Choroid plexus epithelial cell (primary cell): ENCODE measurements at regions not wholly inside any gene's neighbourhood (a gene's known extent, or its start where the extent isn't known, plus 50 kb on each side); places are given as distances from the start of the nearest gene placed in this dataset.

Experiments used
- DNase-seq: peaks from one replicate; pipeline ENCODE4 v3.0.0-alpha.2; 2010; ENCODE audit warnings: low read depth
- H3K4me3 ChIP-seq: 2 replicates; pipeline ENCODE4 v1.5.1; 2011; ENCODE audit warnings: low read depth, mild to moderate bottlenecking, control low read depth, low read length, moderate library complexity
- TF ChIP-seq, protein P1 (sequence below): conservative IDR thresholded peaks from 2 replicates; pipeline ENCODE4 v1.5.1; 2011; ENCODE audit warnings: low read depth, mild to moderate bottlenecking, control low read depth, inconsistent platforms, low read length, moderate library complexity

DNA sequence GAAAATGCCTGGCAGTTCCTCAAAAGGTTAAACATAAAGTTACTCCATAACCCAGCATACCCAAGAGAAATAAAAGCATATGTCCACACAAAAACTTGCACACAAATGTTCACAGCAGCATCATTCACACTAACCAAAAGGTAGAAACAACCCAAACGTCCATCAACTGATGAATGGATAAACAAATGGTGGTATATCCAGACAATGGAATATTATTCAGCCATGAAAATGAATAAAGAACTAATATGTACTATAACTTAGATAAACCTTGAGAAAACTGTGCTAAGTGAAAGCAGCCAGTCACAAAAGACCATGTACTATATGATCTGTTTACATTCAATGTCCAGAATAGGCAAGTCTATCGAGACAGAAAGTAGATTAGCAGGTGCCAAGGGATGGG lies 60.4 kb downstream of the CAMK2N1 start:
- TF ChIP-seq, protein P1, sequence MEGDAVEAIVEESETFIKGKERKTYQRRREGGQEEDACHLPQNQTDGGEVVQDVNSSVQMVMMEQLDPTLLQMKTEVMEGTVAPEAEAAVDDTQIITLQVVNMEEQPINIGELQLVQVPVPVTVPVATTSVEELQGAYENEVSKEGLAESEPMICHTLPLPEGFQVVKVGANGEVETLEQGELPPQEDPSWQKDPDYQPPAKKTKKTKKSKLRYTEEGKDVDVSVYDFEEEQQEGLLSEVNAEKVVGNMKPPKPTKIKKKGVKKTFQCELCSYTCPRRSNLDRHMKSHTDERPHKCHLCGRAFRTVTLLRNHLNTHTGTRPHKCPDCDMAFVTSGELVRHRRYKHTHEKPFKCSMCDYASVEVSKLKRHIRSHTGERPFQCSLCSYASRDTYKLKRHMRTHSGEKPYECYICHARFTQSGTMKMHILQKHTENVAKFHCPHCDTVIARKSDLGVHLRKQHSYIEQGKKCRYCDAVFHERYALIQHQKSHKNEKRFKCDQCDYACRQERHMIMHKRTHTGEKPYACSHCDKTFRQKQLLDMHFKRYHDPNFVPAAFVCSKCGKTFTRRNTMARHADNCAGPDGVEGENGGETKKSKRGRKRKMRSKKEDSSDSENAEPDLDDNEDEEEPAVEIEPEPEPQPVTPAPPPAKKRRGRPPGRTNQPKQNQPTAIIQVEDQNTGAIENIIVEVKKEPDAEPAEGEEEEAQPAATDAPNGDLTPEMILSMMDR, result no peak
- no peak overlapping the region for H3K4me3 ChIP-seq
- no peak for DNase-seq

DNA sequence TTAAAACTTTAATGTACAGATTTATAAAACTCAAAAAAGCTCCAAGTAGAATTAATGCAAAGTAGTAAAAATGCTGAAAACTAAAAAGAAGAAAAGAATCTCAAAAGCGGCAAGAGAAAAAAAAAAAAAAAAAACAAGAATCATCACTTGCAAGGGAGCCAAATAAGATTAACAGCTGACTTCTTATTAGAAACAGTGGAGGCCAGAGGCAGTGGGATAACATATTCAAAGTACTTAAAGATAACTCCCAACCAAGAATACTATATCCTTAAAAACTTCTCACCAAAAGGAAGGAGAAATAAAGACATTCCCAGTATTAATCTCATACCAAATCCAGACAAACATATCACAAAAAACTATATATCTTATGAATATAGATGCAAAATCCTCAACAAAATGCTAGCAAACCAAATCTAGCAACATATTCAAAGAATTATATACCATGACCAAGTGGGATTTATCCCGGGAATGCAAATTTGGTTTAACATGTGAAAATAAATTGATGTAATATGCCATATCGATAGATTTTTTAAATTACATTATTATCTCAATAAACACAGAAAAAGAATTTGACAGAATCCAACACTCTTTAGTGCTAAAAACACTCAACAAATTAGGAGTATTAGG lies 62.7 kb downstream of the CAMK2N1 start:
- H3K4me3 ChIP-seq, result no peak overlapping the region
- TF ChIP-seq, protein P1, result no peak
- DNase-seq, result no peak

DNA sequence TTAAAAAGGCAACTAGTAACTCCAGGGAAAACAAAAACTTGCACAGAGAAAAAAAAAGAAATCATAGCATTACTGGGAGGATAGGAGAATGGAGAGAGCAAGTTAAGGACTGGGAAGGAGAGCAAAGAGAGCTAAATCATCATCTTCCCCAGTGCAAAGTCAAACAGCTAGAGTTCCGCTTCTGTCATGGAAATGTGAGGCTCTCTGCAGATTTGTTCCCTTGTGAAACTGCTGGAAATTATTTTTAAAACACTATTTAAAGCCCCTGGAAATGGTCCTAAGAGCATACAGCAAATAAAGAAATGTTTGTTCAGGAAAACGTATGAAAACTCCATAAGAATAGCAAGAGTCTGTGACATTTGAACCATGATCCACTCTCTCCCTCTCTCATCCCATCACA lies 64.6 kb downstream of the CAMK2N1 start:
- H3K4me3 ChIP-seq, result no peak overlapping the region
- DNase-seq, result no peak
- TF ChIP-seq, protein P1, result no peak

DNA sequence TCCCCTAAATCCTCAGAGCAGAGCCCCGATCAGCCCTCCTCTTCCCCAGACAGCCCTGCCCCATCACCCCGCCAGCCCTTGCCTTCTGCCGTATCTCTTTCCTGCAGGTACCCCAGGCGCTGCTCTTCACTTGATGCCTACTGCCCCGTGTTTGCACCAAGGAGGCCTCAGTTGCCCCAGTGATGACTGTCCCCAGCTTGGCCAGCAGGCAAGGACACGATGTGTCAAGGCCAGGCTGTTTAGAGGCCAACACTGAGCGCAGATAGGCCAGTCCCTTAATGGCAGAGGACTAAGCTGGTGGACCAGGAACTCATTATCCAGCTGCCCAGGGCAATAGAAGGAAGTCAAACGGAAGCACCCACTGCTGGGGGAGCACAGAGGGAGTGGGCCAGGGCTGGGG lies 68.4 kb downstream of the CAMK2N1 start:
- no peak overlapping the region for H3K4me3 ChIP-seq
- DNase-seq, result no peak
- TF ChIP-seq, protein P1, result no peak

DNA sequence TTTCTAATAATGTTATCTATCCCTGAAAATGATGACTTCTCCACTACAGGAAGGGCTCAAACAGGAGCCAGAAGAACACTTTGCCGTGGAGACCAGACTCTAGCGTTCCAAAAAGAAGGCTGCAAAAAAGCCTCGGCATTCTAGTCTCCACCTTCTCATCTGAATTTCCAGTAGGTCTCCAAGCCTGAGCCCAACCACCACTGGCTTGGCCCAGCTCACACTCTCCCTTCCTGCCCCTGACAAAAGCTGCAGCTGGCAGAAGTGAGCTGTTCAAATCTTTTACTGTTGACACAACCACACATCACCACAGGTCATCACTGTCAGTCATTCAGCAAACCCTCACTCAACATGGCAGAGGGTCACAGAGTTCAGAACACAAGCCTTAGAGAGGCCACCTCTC lies 69.3 kb downstream of the CAMK2N1 start:
- no peak for DNase-seq
- TF ChIP-seq, protein P1, result no peak
- H3K4me3 ChIP-seq, result no peak overlapping the region

DNA sequence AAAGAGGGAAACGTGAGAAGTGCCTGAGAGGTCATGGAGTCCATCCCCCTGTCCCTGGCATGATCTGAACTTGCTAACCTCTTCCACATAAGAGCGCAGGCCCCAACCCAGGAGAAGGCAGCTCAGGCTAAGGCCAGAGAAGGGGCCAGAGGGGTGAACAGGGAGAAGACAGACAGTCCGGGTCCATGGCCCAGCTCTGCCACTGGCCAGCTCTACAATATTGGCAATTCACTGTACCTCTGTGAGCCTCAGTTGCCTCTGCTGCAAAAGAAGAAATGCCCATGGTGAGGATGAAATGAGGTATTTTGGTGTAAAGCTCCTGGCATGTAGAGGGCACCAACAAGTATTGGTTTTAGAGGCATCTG lies 72.3 kb downstream of the CAMK2N1 start:
- DNase-seq, result no peak
- no peak overlapping the region for H3K4me3 ChIP-seq
- TF ChIP-seq, protein P1, result no peak

DNA sequence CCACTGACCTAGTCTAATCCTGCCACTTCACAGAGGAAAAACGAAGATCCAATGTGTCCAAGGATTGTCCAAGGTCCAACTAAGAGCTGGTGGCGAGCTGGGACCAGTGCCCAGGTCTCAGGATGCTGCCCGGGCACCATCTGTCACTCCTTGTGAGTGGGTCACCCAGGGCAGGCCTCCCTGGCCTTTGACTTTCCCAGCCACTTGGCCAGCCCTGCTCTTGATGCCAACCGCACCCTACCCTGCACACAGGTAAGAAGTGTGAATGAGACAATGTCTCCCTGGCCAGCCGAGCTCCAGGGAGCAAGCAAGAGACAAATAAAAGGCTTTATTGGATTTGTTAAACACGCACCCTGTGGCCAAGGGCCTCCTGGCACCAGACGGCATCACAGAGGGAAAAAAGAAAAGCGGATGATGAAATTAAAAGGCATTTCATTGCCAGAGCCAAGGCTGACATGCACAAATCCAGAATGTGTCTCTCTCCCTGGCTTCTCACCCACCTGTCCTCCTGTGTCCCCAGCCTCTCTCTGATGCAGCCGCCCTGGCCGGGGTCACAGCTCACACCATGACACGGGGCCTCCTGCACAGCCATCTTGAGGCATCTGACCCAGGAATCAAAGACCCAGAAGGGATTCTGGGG lies 72.8 kb downstream of the CAMK2N1 start:
- no peak for DNase-seq
- H3K4me3 ChIP-seq, result no peak overlapping the region
- TF ChIP-seq, protein P1, result no peak
